ENCODE measurements at regions not wholly inside any gene's neighbourhood (a gene's known extent, or its start where the extent isn't known, plus 50 kb on each side); places are given as distances from the start of the nearest gene placed in this dataset.

DNA sequence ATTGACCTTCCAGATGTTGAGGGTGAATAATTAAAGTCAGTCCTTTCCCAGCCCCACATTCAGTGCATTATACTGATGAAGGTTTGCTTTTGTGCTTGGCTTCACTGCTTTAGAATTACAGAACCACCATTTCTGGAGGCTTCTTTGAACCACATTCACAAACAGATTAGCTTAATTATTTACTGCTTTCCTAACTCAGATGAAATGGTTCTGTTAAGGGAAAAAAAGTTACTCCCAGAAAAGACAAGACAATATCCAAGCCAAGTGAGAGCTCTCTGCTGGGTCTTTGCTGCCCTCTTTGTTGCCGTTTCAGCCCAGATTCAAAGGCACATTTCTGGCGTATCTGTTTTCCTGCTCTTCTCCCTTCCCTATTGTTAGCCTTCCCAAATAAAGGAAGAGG is 188.9 kb downstream of the AHR start:
- Histone ChIP-seq H3K27me3 (ENCODE audit: low read length) (no peaks in the 10 kb centered on the region), H3K9ac (ENCODE audit: low read length) (no peak overlapping the region), H4K20me1 (ENCODE audit: low read depth, low read length) (no peaks in the 10 kb centered on the region), H3K4me3 (ENCODE audit: insufficient read depth, low read length, poor library complexity, severe bottlenecking) (no peak overlapping the region), H3F3A (ENCODE audit: insufficient read depth) (no peaks in the 10 kb centered on the region), H3K27ac (ENCODE audit: low read depth, low read length) (no peak overlapping the region), H3K9me2 (replicated peaks; ENCODE audit: insufficient read depth, low read length) (no peaks in the 10 kb centered on the region), H2AFZ (ENCODE audit: low read depth, low read length, severe bottlenecking) (no peak overlapping the region), H3K9me3 (ENCODE audit: insufficient read depth, low read length) (no peaks in the 10 kb centered on the region), H3K36me3 (ENCODE audit: low read length) (no peaks in the 10 kb centered on the region), H3K4me2 (ENCODE audit: low read depth, low read length, poor library complexity, severe bottlenecking) (no peak overlapping the region), H3K79me2 (ENCODE audit: insufficient read depth, low read length) (no peaks in the 10 kb centered on the region)
- TF ChIP-seq, protein P1, sequence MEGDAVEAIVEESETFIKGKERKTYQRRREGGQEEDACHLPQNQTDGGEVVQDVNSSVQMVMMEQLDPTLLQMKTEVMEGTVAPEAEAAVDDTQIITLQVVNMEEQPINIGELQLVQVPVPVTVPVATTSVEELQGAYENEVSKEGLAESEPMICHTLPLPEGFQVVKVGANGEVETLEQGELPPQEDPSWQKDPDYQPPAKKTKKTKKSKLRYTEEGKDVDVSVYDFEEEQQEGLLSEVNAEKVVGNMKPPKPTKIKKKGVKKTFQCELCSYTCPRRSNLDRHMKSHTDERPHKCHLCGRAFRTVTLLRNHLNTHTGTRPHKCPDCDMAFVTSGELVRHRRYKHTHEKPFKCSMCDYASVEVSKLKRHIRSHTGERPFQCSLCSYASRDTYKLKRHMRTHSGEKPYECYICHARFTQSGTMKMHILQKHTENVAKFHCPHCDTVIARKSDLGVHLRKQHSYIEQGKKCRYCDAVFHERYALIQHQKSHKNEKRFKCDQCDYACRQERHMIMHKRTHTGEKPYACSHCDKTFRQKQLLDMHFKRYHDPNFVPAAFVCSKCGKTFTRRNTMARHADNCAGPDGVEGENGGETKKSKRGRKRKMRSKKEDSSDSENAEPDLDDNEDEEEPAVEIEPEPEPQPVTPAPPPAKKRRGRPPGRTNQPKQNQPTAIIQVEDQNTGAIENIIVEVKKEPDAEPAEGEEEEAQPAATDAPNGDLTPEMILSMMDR (IDR thresholded peaks at IDR 0.05; ENCODE audit: insufficient read depth, low read length, poor library complexity, severe bottlenecking): no peak
- TF ChIP-seq EZH2phosphoT487 (conservative IDR thresholded peaks at IDR 0.05; ENCODE audit: low read length): no peak

DNA sequence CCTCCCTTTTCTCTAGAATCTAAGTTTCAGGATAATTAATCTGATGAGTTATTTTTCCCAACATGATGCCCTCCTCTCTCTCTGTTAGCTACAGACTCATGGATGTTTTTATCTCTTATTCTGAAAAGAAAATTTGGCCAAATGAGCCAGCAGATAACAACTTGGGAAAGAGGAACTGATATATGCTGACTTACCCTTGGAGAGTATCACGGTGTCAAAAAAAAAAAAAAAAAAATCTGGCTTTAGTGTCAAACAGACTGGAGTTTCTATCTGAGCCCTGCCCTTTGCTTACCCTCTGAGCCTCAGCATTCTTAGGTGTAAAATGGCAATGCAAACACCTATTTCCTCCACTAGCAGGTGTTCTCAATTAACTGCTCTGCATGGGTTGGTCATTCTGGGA is 190.4 kb downstream of the AHR start:
- H3K9ac ChIP-seq (ENCODE audit: low read length): no peak overlapping the region
- no peaks in the 10 kb centered on the region for H3K9me2 ChIP-seq (replicated peaks; ENCODE audit: insufficient read depth, low read length)
- no peaks in the 10 kb centered on the region for H3K79me2 ChIP-seq (ENCODE audit: insufficient read depth, low read length)
- H4K20me1 ChIP-seq (ENCODE audit: low read depth, low read length): no peaks in the 10 kb centered on the region
- H3K27me3 ChIP-seq (ENCODE audit: low read length): no peaks in the 10 kb centered on the region
- no peak overlapping the region for H3K4me2 ChIP-seq (ENCODE audit: low read depth, low read length, poor library complexity, severe bottlenecking)
- no peak overlapping the region for H3K4me3 ChIP-seq (ENCODE audit: insufficient read depth, low read length, poor library complexity, severe bottlenecking)
- H3K36me3 ChIP-seq (ENCODE audit: low read length): no peaks in the 10 kb centered on the region
- no peak overlapping the region for H3K27ac ChIP-seq (ENCODE audit: low read depth, low read length)
- no peaks in the 10 kb centered on the region for H3F3A ChIP-seq (ENCODE audit: insufficient read depth)
- TF ChIP-seq, protein P1 (IDR thresholded peaks at IDR 0.05; ENCODE audit: insufficient read depth, low read length, poor library complexity, severe bottlenecking): no peak
- no peak for TF ChIP-seq EZH2phosphoT487 (conservative IDR thresholded peaks at IDR 0.05; ENCODE audit: low read length)
- no peak overlapping the region for H2AFZ ChIP-seq (ENCODE audit: low read depth, low read length, severe bottlenecking)
- no peaks in the 10 kb centered on the region for H3K9me3 ChIP-seq (ENCODE audit: insufficient read depth, low read length)

DNA sequence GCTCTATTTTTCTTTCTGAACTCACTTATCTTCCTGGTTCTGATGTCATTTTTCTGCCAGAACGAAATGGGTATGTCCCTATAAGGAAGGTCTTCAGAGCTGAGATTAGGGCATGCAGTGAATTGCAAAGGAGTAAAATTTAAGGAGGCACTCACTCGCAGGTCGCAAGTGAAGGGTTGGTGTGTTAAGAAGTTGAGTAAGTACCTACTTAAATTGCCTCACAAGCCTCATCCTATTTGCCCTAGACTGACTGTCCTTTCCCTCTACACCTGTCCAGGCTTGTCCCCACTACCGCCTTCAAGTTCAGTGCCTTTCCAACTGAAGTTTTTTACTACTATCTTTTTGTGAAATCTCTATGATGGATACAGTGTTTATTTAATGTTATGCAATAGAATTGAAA is 191.5 kb downstream of the AHR start:
- no peak for TF ChIP-seq EZH2phosphoT487 (conservative IDR thresholded peaks at IDR 0.05; ENCODE audit: low read length)
- TF ChIP-seq, protein P1 (IDR thresholded peaks at IDR 0.05; ENCODE audit: insufficient read depth, low read length, poor library complexity, severe bottlenecking): no peak
- no peak overlapping the region for H3K9ac ChIP-seq (ENCODE audit: low read length)
- H3K4me3 ChIP-seq (ENCODE audit: insufficient read depth, low read length, poor library complexity, severe bottlenecking): no peak overlapping the region
- H4K20me1 ChIP-seq (ENCODE audit: low read depth, low read length): no peaks in the 10 kb centered on the region
- no peaks in the 10 kb centered on the region for H3K9me3 ChIP-seq (ENCODE audit: insufficient read depth, low read length)
- H3K27ac ChIP-seq (ENCODE audit: low read depth, low read length): no peak overlapping the region
- H3F3A ChIP-seq (ENCODE audit: insufficient read depth): no peaks in the 10 kb centered on the region
- H3K36me3 ChIP-seq (ENCODE audit: low read length): no peaks in the 10 kb centered on the region
- H3K4me2 ChIP-seq (ENCODE audit: low read depth, low read length, poor library complexity, severe bottlenecking): no peak overlapping the region
- no peaks in the 10 kb centered on the region for H3K27me3 ChIP-seq (ENCODE audit: low read length)
- H2AFZ ChIP-seq (ENCODE audit: low read depth, low read length, severe bottlenecking): no peak overlapping the region
- H3K9me2 ChIP-seq (replicated peaks; ENCODE audit: insufficient read depth, low read length): no peaks in the 10 kb centered on the region
- no peaks in the 10 kb centered on the region for H3K79me2 ChIP-seq (ENCODE audit: insufficient read depth, low read length)

DNA sequence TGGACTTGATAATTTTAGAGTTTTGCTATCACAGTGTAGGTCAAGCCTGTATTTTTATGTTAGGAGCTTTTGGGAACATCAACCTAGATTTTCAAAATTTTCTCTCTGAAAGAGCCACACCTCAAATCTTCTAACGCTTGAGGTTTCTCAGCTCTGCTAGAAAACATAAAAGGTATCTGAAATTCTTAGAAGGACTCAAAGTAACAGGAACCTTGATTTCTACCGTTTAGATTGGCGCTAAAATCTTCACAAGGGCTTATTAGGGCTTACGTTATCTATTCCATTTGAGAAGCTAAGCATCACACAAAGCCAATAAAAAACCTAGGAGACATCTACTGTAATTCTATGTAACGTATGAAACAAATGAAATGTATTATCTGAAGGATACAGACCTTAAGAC is 192.4 kb downstream of the AHR start:
- no peak overlapping the region for H2AFZ ChIP-seq (ENCODE audit: low read depth, low read length, severe bottlenecking)
- H3K79me2 ChIP-seq (ENCODE audit: insufficient read depth, low read length): no peaks in the 10 kb centered on the region
- H3K36me3 ChIP-seq (ENCODE audit: low read length): no peaks in the 10 kb centered on the region
- no peak overlapping the region for H3K27ac ChIP-seq (ENCODE audit: low read depth, low read length)
- H3K4me2 ChIP-seq (ENCODE audit: low read depth, low read length, poor library complexity, severe bottlenecking): no peak overlapping the region
- no peak overlapping the region for H3K4me3 ChIP-seq (ENCODE audit: insufficient read depth, low read length, poor library complexity, severe bottlenecking)
- H4K20me1 ChIP-seq (ENCODE audit: low read depth, low read length): no peaks in the 10 kb centered on the region
- no peaks in the 10 kb centered on the region for H3K27me3 ChIP-seq (ENCODE audit: low read length)
- no peaks in the 10 kb centered on the region for H3F3A ChIP-seq (ENCODE audit: insufficient read depth)
- TF ChIP-seq EZH2phosphoT487 (conservative IDR thresholded peaks at IDR 0.05; ENCODE audit: low read length): no peak
- TF ChIP-seq, protein P1 (IDR thresholded peaks at IDR 0.05; ENCODE audit: insufficient read depth, low read length, poor library complexity, severe bottlenecking): no peak
- no peaks in the 10 kb centered on the region for H3K9me3 ChIP-seq (ENCODE audit: insufficient read depth, low read length)
- no peaks in the 10 kb centered on the region for H3K9me2 ChIP-seq (replicated peaks; ENCODE audit: insufficient read depth, low read length)
- H3K9ac ChIP-seq (ENCODE audit: low read length): no peak overlapping the region
